Chondrocyte (in vitro differentiated cells): ENCODE measurements at regions not wholly inside any gene's neighbourhood (a gene's known extent, or its start where the extent isn't known, plus 50 kb on each side); places are given as distances from the start of the nearest gene placed in this dataset.

Experiments used
- DNase-seq: peaks from one replicate; pipeline ENCODE4 v3.0.0; 2021; ENCODE audit warnings: mixed read lengths, low spot score
- H3K27ac Mint-ChIP-seq: one replicate; pipeline ENCODE4 v1.8.0; 2021; ENCODE audit warnings: mild to moderate bottlenecking, moderate library complexity, mixed read lengths; ENCODE audit not compliant: unreplicated experiment
- H3K27me3 Mint-ChIP-seq: 2 replicates; pipeline ENCODE4 v1.8.0; 2021; ENCODE audit warnings: low read depth, mixed read lengths
- H3K36me3 Mint-ChIP-seq: 2 replicates; pipeline ENCODE4 v1.8.0; 2021; ENCODE audit warnings: low read depth, mixed read lengths
- H3K4me1 Mint-ChIP-seq: 2 replicates; pipeline ENCODE4 v1.8.0; 2021; ENCODE audit warnings: low read depth, mild to moderate bottlenecking, mixed read lengths
- H3K4me3 Mint-ChIP-seq: one replicate; pipeline ENCODE4 v1.8.0; 2021; ENCODE audit warnings: mild to moderate bottlenecking, moderate library complexity, mixed read lengths; ENCODE audit not compliant: unreplicated experiment
- H3K9me3 Mint-ChIP-seq: 2 replicates; pipeline ENCODE4 v1.8.0; 2021; ENCODE audit warnings: low read depth, mixed read lengths
- TF ChIP-seq, protein P1 (sequence below): fragments of 200-600 bp; sonication (generic); IDR thresholded peaks from 2 replicates; pipeline ENCODE4 v1.5.0; 2021; ENCODE audit warnings: antibody characterized with exemption, mild to moderate bottlenecking, moderate library complexity

DNA sequence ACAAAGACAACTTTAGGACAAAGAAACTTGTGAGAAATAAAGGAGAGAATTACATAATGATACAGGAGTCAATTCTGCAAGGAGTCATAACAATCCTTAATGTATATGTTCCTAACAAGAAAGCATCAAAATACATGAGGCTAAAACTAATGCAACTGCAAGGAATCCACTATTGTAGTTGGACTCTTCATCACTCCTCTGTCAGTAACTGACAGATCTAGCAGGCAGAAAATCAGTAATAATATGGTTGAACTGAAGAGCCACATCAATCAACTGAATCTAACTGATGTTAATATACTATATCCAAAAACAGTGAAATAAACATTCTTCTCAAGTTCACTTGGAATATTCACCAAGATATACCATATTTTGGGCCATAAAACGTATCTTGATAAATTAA is 1806.4 kb upstream of the CELF4 start:
- TF ChIP-seq, protein P1, sequence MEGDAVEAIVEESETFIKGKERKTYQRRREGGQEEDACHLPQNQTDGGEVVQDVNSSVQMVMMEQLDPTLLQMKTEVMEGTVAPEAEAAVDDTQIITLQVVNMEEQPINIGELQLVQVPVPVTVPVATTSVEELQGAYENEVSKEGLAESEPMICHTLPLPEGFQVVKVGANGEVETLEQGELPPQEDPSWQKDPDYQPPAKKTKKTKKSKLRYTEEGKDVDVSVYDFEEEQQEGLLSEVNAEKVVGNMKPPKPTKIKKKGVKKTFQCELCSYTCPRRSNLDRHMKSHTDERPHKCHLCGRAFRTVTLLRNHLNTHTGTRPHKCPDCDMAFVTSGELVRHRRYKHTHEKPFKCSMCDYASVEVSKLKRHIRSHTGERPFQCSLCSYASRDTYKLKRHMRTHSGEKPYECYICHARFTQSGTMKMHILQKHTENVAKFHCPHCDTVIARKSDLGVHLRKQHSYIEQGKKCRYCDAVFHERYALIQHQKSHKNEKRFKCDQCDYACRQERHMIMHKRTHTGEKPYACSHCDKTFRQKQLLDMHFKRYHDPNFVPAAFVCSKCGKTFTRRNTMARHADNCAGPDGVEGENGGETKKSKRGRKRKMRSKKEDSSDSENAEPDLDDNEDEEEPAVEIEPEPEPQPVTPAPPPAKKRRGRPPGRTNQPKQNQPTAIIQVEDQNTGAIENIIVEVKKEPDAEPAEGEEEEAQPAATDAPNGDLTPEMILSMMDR = no peak
- Mint-ChIP-seq H3K4me1 (peaks cover 8% of the 10 kb centered on the region), H3K9me3 (peaks cover 19% of the 10 kb centered on the region), H3K36me3 (no peaks in the 10 kb centered on the region), H3K27me3 (no peaks in the 10 kb centered on the region), H3K27ac (no peak overlapping the region), H3K4me3 (no peak overlapping the region)
- no peak for DNase-seq

DNA sequence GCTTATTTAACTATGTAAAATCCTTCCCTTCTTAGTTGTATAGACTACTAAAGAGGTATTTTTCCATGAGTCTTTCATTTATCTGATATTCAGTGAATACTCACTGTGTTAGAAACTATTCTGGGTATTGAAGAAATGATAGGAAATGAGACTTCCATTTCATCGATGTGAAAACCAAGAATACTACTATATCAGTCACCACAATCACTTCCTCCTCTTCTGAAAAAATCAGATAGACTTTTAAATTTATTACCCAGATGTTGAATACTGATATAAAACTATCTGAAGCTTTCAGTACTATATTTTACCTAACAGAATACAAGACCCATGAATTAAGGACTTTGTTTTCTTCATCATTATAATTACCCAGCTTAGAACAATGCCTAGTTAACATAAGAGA is 1801.1 kb upstream of the CELF4 start:
- H3K4me3 Mint-ChIP-seq = no peak overlapping the region
- TF ChIP-seq, protein P1 = no peak

DNA sequence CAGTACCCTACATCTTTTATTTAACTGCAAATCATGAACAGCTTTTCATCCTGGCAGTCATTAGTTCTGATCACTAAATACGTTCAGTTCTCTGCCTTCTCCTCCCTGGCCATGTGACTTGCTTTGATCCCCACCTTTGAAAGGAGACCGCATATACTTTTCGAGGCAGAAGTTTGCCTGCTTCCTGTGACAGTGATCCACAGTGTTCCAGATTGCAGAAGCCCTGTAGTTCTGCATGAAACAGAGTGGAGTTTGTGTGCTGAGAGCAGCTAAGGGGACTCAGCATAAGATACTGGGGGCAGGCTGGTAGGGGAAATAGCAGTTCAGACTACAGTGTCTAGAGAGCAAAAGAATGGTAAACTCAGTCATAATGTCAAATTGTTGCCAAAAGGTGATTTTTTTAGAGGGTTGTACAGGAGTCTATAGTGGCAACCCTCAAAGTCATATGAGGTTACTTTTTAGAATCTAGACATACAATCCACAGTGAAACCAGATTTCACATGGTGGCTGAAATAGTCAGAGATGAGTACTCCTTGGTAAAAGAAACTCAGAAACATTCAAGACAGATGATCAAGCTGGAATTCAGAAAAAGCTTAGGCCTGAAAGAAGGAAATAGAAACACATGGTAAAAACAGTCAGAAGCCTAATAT is 1800.4 kb upstream of the CELF4 start:
- Mint-ChIP-seq H3K4me3 (no peak overlapping the region), H3K4me1 (no peaks in the 10 kb centered on the region), H3K27ac (no peak overlapping the region)

More for the DNA sequence above, 1801.1 kb upstream of the CELF4 start:
- Mint-ChIP-seq H3K9me3 (peaks cover 5% of the 10 kb centered on the region), H3K4me1 (no peaks in the 10 kb centered on the region), H3K27me3 (no peaks in the 10 kb centered on the region), H3K27ac (no peak overlapping the region), H3K36me3 (no peaks in the 10 kb centered on the region)
- DNase-seq = no peak

DNA sequence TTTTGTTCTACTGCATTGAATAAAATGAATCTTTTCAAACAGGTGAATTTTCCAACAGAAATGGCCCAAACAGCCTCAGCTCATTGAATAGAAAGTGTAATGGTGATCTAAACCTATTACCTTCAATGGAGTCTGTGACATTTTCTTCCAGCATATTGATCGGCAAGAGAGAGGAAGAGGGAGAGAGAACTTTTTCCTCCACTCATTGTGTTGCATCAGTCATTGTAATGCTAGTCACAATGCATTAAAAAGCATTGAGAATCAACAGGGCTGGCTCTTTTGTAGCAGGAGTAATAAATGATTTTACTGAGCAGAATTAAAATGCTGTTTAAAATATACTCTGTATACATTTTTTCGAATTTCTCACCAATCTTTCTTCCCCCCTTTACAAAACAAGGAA is 1794.5 kb upstream of the CELF4 start:
- Mint-ChIP-seq H3K36me3 (no peaks in the 10 kb centered on the region), H3K27ac (no peak overlapping the region), H3K27me3 (no peaks in the 10 kb centered on the region), H3K9me3 (no peaks in the 10 kb centered on the region), H3K4me1 (no peaks in the 10 kb centered on the region), H3K4me3 (no peak overlapping the region)
- TF ChIP-seq, protein P1 = no peak
- no peak for DNase-seq

More for the DNA sequence above, 1800.4 kb upstream of the CELF4 start:
- TF ChIP-seq, protein P1 = no peak
- DNase-seq = no peak
- Mint-ChIP-seq H3K36me3 (no peaks in the 10 kb centered on the region), H3K9me3 (peaks cover 3% of the 10 kb centered on the region), H3K27me3 (no peaks in the 10 kb centered on the region)

DNA sequence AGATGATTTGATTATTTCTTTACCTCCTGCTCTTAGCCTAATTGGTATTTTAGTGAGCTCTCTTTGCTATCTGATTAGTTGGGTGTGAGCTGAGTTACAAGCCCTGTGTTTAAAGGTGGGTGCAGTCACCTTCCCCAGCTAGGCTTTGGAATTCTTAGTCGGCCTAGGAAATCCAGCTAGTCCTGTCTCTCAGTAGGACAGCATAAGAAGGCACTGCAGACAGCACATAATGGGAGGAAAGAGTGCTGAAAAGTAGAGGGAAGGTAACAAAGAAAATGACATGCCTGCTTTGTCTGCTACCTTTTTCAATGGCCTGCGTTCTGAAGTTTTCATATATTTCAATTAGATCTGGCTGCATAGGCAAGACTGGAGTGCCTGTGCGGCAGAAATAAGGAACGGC is 1794.0 kb upstream of the CELF4 start:
- no peaks in the 10 kb centered on the region for H3K36me3 Mint-ChIP-seq
- H3K4me3 Mint-ChIP-seq = no peak overlapping the region
- no peaks in the 10 kb centered on the region for H3K27me3 Mint-ChIP-seq
- DNase-seq = no peak
- no peak overlapping the region for H3K27ac Mint-ChIP-seq
- no peaks in the 10 kb centered on the region for H3K4me1 Mint-ChIP-seq
- H3K9me3 Mint-ChIP-seq = no peaks in the 10 kb centered on the region
- TF ChIP-seq, protein P1 = no peak
